ENCODE measurements at regions not wholly inside any gene's neighbourhood (a gene's known extent, or its start where the extent isn't known, plus 50 kb on each side); places are given as distances from the start of the nearest gene placed in this dataset.

DNA sequence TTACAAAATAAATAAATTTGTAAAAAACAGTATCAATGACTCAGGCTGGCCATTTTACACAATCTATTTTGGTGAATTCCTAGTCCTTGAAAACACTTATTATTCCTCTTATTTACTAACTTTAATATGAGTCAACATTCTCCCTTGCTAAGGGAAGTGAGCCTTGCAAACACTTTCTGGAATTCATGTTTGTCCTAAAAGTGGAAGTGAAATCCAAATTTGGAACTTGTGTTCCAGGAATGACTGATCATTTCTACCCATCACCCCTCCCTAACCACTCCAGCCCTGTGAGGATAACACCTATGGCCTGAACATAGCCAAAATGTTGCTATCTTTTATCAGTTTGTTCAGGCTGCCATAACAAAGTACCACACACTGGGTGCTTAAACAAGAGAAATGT is 83.1 kb downstream of the OR5AK2 start:
- TF ChIP-seq, protein P1, sequence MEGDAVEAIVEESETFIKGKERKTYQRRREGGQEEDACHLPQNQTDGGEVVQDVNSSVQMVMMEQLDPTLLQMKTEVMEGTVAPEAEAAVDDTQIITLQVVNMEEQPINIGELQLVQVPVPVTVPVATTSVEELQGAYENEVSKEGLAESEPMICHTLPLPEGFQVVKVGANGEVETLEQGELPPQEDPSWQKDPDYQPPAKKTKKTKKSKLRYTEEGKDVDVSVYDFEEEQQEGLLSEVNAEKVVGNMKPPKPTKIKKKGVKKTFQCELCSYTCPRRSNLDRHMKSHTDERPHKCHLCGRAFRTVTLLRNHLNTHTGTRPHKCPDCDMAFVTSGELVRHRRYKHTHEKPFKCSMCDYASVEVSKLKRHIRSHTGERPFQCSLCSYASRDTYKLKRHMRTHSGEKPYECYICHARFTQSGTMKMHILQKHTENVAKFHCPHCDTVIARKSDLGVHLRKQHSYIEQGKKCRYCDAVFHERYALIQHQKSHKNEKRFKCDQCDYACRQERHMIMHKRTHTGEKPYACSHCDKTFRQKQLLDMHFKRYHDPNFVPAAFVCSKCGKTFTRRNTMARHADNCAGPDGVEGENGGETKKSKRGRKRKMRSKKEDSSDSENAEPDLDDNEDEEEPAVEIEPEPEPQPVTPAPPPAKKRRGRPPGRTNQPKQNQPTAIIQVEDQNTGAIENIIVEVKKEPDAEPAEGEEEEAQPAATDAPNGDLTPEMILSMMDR (IDR thresholded peaks at IDR 0.05), result no peak
- TF ChIP-seq EP300 (IDR thresholded peaks at IDR 0.05) (no peak), POLR2A (IDR thresholded peaks at IDR 0.05) (no peak)

Data from tibial nerve (tissue), 4 donors.